IMR-90 (cell line): ENCODE measurements at regions not wholly inside any gene's neighbourhood (a gene's known extent, or its start where the extent isn't known, plus 50 kb on each side); places are given as distances from the start of the nearest gene placed in this dataset.

Experiments
- ATAC-seq: fragments of 200-7000 bp; cut with Tn5 transposase; 2 replicates; pipeline ENCODE4 v1.9.1; 2020; ENCODE audit warnings: low read depth, mild to moderate bottlenecking, moderate library complexity
- BruUV-seq: library from RNA; stranded (reverse); fragments of 400-500 nt; replicated peaks from 2 replicates; lab custom pipeline; 2021; lab: Mats Ljungman, UMichigan
- CTCF ChIA-PET: fragments of 300-600 bp; formaldehyde crosslinking; extraction: SDS; loops from one replicate; lab custom pipeline; 2021; ENCODE audit warnings: antibody characterized with exemption; lab: Yijun Ruan, JAX
- POLR2A ChIA-PET: fragments of 300-600 bp; sonication (Branson Sonifier 250); formaldehyde crosslinking; loops from one replicate; lab custom pipeline; 2022; ENCODE audit warnings: antibody characterized with exemption; ENCODE audit not compliant: unreplicated experiment; lab: Charles Lee
- DNase-seq: peaks from one replicate; pipeline ENCODE4 v3.0.0; 2013
- H2AFZ ChIP-seq: replicated peaks from 2 replicates; pipeline ENCODE3; 2013; ENCODE audit warnings: low read length, mild to moderate bottlenecking; ENCODE audit not compliant: poor library complexity
- H2AK5ac ChIP-seq: 2 replicates; pipeline ENCODE4 v1.6.1; 2013; ENCODE audit warnings: low read depth, low read length, inconsistent platforms
- H2AK9ac ChIP-seq: replicated peaks from 2 replicates; pipeline ENCODE3; 2013; ENCODE audit warnings: mild to moderate bottlenecking, low read depth, low read length, moderate library complexity; ENCODE audit not compliant: poor library complexity
- H2BK120ac ChIP-seq: 2 replicates; pipeline ENCODE4 v1.6.1; 2013; ENCODE audit warnings: low read depth, low read length, inconsistent platforms
- H2BK15ac ChIP-seq: 3 replicates; pipeline ENCODE4 v1.6.1; 2013; ENCODE audit warnings: low read depth, low read length, inconsistent platforms
- H2BK20ac ChIP-seq: 2 replicates; pipeline ENCODE4 v1.6.1; 2013; ENCODE audit warnings: low read depth, mild to moderate bottlenecking, inconsistent platforms, low read length, moderate library complexity
- H2BK5ac ChIP-seq: 2 replicates; pipeline ENCODE4 v1.6.1; 2013; ENCODE audit warnings: mild to moderate bottlenecking, low read depth, low read length, inconsistent platforms; ENCODE audit not compliant: poor library complexity, severe bottlenecking
- H3K14ac ChIP-seq: replicated peaks from 2 replicates; pipeline ENCODE4 v1.6.1; 2013; ENCODE audit warnings: low read depth, low read length, inconsistent platforms
- H3K18ac ChIP-seq: 2 replicates; pipeline ENCODE4 v1.6.1; 2013; ENCODE audit warnings: low read depth, low read length, control low read depth
- H3K23ac ChIP-seq: 2 replicates; pipeline ENCODE4 v1.6.1; 2013; ENCODE audit warnings: low read depth, low read length, inconsistent platforms
- H3K27ac ChIP-seq: 2 replicates; pipeline ENCODE4 v1.5.1; 2013; ENCODE audit warnings: mild to moderate bottlenecking, control low read depth, low read length; ENCODE audit not compliant: insufficient read depth
- H3K27me3 ChIP-seq: 2 replicates; pipeline ENCODE4 v1.6.1; 2013; ENCODE audit warnings: low read length; ENCODE audit not compliant: control insufficient read depth, insufficient read depth
- H3K36me3 ChIP-seq: 2 replicates; pipeline ENCODE4 v1.6.1; 2013; ENCODE audit warnings: low read length, mixed read lengths; ENCODE audit not compliant: control insufficient read depth, insufficient read depth
- H3K4ac ChIP-seq: 2 replicates; pipeline ENCODE4 v1.6.1; 2013; ENCODE audit warnings: low read depth, low read length, inconsistent platforms
- H3K4me1 ChIP-seq: 2 replicates; pipeline ENCODE4 v1.6.1; 2013; ENCODE audit warnings: low read length, mixed read lengths; ENCODE audit not compliant: control insufficient read depth, insufficient read depth
- H3K4me2 ChIP-seq: 2 replicates; pipeline ENCODE4 v1.6.1; 2013; ENCODE audit warnings: low read depth, mild to moderate bottlenecking, control low read depth, low read length, moderate library complexity
- H3K4me3 ChIP-seq: 2 replicates; pipeline ENCODE4 v1.5.1; 2013; ENCODE audit warnings: low read depth, mild to moderate bottlenecking, control low read depth, low read length, moderate library complexity; ENCODE audit not compliant: insufficient read depth
- H3K56ac ChIP-seq: 2 replicates; pipeline ENCODE4 v1.6.1; 2013; ENCODE audit warnings: low read length, inconsistent platforms; ENCODE audit not compliant: insufficient read depth; ENCODE audit errors: extremely low read depth
- H3K79me1 ChIP-seq, 2 experiments: 2 replicates each; pipeline ENCODE4 v1.6.1; 2013; ENCODE audit warnings: low read length in 2 of 2, inconsistent platforms in 1 of 2, low read depth in 1 of 2
- H3K9ac ChIP-seq: 2 replicates; pipeline ENCODE4 v1.6.1; 2013; ENCODE audit warnings: low read depth, low read length, control low read depth
- H3K9me1 ChIP-seq: 2 replicates; pipeline ENCODE4 v1.6.1; 2013; ENCODE audit warnings: low read length, inconsistent platforms; ENCODE audit not compliant: insufficient read depth
- H3K9me3 ChIP-seq: 2 replicates; pipeline ENCODE4 v1.6.1; 2013; ENCODE audit warnings: low read length; ENCODE audit not compliant: control insufficient read depth, insufficient read depth
- H4K20me1 ChIP-seq: 2 replicates; pipeline ENCODE4 v1.6.1; 2013; ENCODE audit warnings: low read length, inconsistent platforms; ENCODE audit not compliant: insufficient read depth
- H4K5ac ChIP-seq: 2 replicates; pipeline ENCODE4 v1.6.1; 2013; ENCODE audit warnings: mild to moderate bottlenecking, low read depth, low read length, control low read depth
- H4K8ac ChIP-seq, 2 experiments: 2 replicates each; pipeline ENCODE4 v1.6.1; 2013; ENCODE audit warnings: low read depth in 2 of 2, low read length in 2 of 2, control low read depth in 1 of 2, inconsistent platforms in 1 of 2
- H4K91ac ChIP-seq: 2 replicates; pipeline ENCODE4 v1.6.1; 2013; ENCODE audit warnings: low read depth, low read length, inconsistent platforms; ENCODE audit not compliant: insufficient read depth
- BHLHE40 ChIP-seq: fragments of 150-350 bp; IDR thresholded peaks from 2 replicates; pipeline ENCODE4 v1.6.1; 2016; ENCODE audit warnings: mild to moderate bottlenecking, low read depth, low read length
- CEBPB ChIP-seq: IDR thresholded peaks from 2 replicates; pipeline ENCODE4 v1.6.1; 2012; ENCODE audit warnings: low read depth, low read length, improper control_type of control experiment
- CHD1 ChIP-seq: IDR thresholded peaks from 2 replicates; pipeline ENCODE4 v1.6.1; 2012; ENCODE audit warnings: low read depth, low read length, improper control_type of control experiment
- ELK1 ChIP-seq: fragments of 150-350 bp; IDR thresholded peaks from 2 replicates; pipeline ENCODE4 v1.6.1; 2016; ENCODE audit warnings: low read depth, mild to moderate bottlenecking, low read length, moderate library complexity, borderline replicate concordance
- MXI1 ChIP-seq: IDR thresholded peaks from 2 replicates; pipeline ENCODE4 v1.6.1; 2012; ENCODE audit warnings: low read depth, mild to moderate bottlenecking, low read length, moderate library complexity, borderline replicate concordance
- NFE2L2 ChIP-seq: fragments of 150-350 bp; IDR thresholded peaks from 2 replicates; pipeline ENCODE4 v1.6.1; 2016; ENCODE audit warnings: low read depth, mild to moderate bottlenecking, low read length
- RCOR1 ChIP-seq: IDR thresholded peaks from 2 replicates; pipeline ENCODE4 v1.6.1; 2012; ENCODE audit warnings: mild to moderate bottlenecking, low read length, improper control_type of control experiment; ENCODE audit not compliant: insufficient replicate concordance
- RFX5 ChIP-seq: IDR thresholded peaks from 2 replicates; pipeline ENCODE4 v1.8.0; 2012; ENCODE audit warnings: low read depth, mild to moderate bottlenecking, low read length, moderate library complexity
- SMC3 ChIP-seq: fragments of 150-350 bp; IDR thresholded peaks from 2 replicates; pipeline ENCODE4 v1.6.1; 2016; ENCODE audit warnings: low read depth, mild to moderate bottlenecking, antibody characterized with exemption, low read length, moderate library complexity
- USF2 ChIP-seq: fragments of 150-350 bp; IDR thresholded peaks from 2 replicates; pipeline ENCODE4 v1.6.1; 2017; ENCODE audit warnings: mild to moderate bottlenecking, antibody characterized with exemption, low read length, low read depth
- dilution Hi-C: fragments of 300-500 bp; cut with HindIII; formaldehyde crosslinking; loops from one replicate; pipeline ENCODE4 v1.14.3; 2018; ENCODE audit warnings: low sequenced_read_pairs; ENCODE audit not compliant: unreplicated experiment
- in situ Hi-C: fragments of 300-500 bp; cut with MboI; formaldehyde crosslinking; loops from 3 replicates; pipeline ENCODE4 v1.14.3; 2019; ENCODE audit warnings: low sequenced_read_pairs, inconsistent platforms, mixed read lengths
- intact Hi-C: fragments of 100-400 bp; cut with micrococcal nuclease; formaldehyde crosslinking; loops from 2 replicates; pipeline ENCODE4 v1.10.0; 2022
- TF ChIP-seq, protein P1 (sequence below): conservative IDR thresholded peaks from 2 replicates; pipeline ENCODE4 v1.5.1; 2012; ENCODE audit warnings: mild to moderate bottlenecking, low read depth, low read length, improper control_type of control experiment

- in situ Hi-C loops: loop anchor here (5.0 to 25.0 kb wide), 3 partner anchors 197 to 712 kb away; no protein-coding TSS in a partner anchor
- no peak for ATAC-seq
These were observed 174.2 kb upstream of the FAM20A start for GRCh38 chr17:68775318-68775717.

More at GRCh38 chr17:68775318-68775717, 174.2 kb upstream of the FAM20A start:
- no peak for DNase-seq
- no peaks in the 10 kb centered on the region for H3K9me3 ChIP-seq
- H3K23ac ChIP-seq: no peak overlapping the region
- H3K4ac ChIP-seq: no peak overlapping the region; the same call in 1 of the 2 replicates
- POLR2A ChIA-PET: no interaction called here
- no peak overlapping the region for H3K27ac ChIP-seq
- no peak overlapping the region for H3K18ac ChIP-seq
- no peaks in the 10 kb centered on the region for H3K27me3 ChIP-seq
- no peak overlapping the region for H2AK9ac ChIP-seq
- no peak overlapping the region for H4K91ac ChIP-seq
- H4K5ac ChIP-seq: no peak overlapping the region
- H2BK15ac ChIP-seq: no peak overlapping the region
- H3K79me1 ChIP-seq: no peaks in the 10 kb centered on the region
- H3K14ac ChIP-seq: no peak overlapping the region
- H2AFZ ChIP-seq: no peak overlapping the region
- H2BK5ac ChIP-seq: no peak overlapping the region
- no peaks in the 10 kb centered on the region for H3K36me3 ChIP-seq
- no peak overlapping the region for H3K9ac ChIP-seq
- H2BK20ac ChIP-seq: 0 out of 2 replicates have a peak overlapping the region, but pooled peaks have one; percentile 5
- H3K9me1 ChIP-seq: 0 out of 2 replicates have a peak, but pooled peaks cover 3% of the 10 kb centered on the region
- H3K4me1 ChIP-seq: peaks cover 4% of the 10 kb centered on the region; the same call in 1 of the 2 replicates
- peak overlapping the region in 1 of 2 experiments; percentile 4; a peak in 1 of 4 replicates for H4K8ac ChIP-seq
- 0 out of 2 replicates have a peak overlapping the region, but pooled peaks have one; percentile 19 for H2BK120ac ChIP-seq
- TF ChIP-seq ELK1: no peak
- TF ChIP-seq MXI1: no peak
- no peak for TF ChIP-seq NFE2L2
- TF ChIP-seq CHD1: no peak
- no peak for TF ChIP-seq BHLHE40
- no peak for TF ChIP-seq RCOR1
- TF ChIP-seq, protein P1, sequence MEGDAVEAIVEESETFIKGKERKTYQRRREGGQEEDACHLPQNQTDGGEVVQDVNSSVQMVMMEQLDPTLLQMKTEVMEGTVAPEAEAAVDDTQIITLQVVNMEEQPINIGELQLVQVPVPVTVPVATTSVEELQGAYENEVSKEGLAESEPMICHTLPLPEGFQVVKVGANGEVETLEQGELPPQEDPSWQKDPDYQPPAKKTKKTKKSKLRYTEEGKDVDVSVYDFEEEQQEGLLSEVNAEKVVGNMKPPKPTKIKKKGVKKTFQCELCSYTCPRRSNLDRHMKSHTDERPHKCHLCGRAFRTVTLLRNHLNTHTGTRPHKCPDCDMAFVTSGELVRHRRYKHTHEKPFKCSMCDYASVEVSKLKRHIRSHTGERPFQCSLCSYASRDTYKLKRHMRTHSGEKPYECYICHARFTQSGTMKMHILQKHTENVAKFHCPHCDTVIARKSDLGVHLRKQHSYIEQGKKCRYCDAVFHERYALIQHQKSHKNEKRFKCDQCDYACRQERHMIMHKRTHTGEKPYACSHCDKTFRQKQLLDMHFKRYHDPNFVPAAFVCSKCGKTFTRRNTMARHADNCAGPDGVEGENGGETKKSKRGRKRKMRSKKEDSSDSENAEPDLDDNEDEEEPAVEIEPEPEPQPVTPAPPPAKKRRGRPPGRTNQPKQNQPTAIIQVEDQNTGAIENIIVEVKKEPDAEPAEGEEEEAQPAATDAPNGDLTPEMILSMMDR: no peak
- TF ChIP-seq RFX5: no peak
- TF ChIP-seq SMC3: no peak
- TF ChIP-seq USF2: no peak
- no peak for TF ChIP-seq CEBPB
- H2AK5ac ChIP-seq: no peak overlapping the region
- CTCF ChIA-PET: interaction anchor here (0.6 to 2.2 kb wide), 4 partner anchors 19 to 461 kb away, joined by 3 to 9 read pairs (median 4); no protein-coding TSS in a partner anchor
- no peak overlapping the region for H3K4me3 ChIP-seq
- no peaks in the 10 kb centered on the region for H4K20me1 ChIP-seq
- no peak overlapping the region for H3K56ac ChIP-seq
- no TSS peak for BruUV-seq
- dilution Hi-C loops: no loop called here
- intact Hi-C loops: loop anchor here (10.0 kb wide), 1 partner anchor 279 kb away; no protein-coding TSS in a partner anchor
- H3K4me2 ChIP-seq: no peak overlapping the region
